Neural cell (in vitro differentiated cells): ENCODE measurements at regions not wholly inside any gene's neighbourhood (a gene's known extent, or its start where the extent isn't known, plus 50 kb on each side); places are given as distances from the start of the nearest gene placed in this dataset.

Experiments used
- H2AFZ ChIP-seq: fragments of 200-600, 300-800 bp; sonication (generic), shearing (Covaris generic); 2 replicates; pipeline ENCODE4 v1.6.0; 2014; ENCODE audit warnings: low read depth, mild to moderate bottlenecking, antibody characterized with exemption, low read length, moderate library complexity
- H3F3A ChIP-seq: fragments of 200-600 bp; shearing (Covaris generic); 2 replicates; pipeline ENCODE4 v1.6.1; 2016; ENCODE audit warnings: mild to moderate bottlenecking, moderate library complexity, mixed read lengths, antibody characterized with exemption, low read length; ENCODE audit not compliant: insufficient read depth, poor library complexity, severe bottlenecking
- H3K27ac ChIP-seq: fragments of 200-600, 300-800 bp; sonication (generic), shearing (Covaris generic); 2 replicates; pipeline ENCODE4 v1.5.1; 2014; ENCODE audit warnings: mild to moderate bottlenecking, low read length, moderate library complexity
- H3K27me3 ChIP-seq: fragments of 300-800, 200-600 bp; sonication (generic), shearing (Covaris generic); 2 replicates; pipeline ENCODE4 v1.6.0; 2014; ENCODE audit warnings: mild to moderate bottlenecking, low read depth, low read length, moderate library complexity; ENCODE audit not compliant: insufficient read depth
- H3K36me3 ChIP-seq: fragments of 300-800, 200-600 bp; sonication (generic), shearing (Covaris generic); 2 replicates; pipeline ENCODE4 v1.5.1; 2014; ENCODE audit warnings: mild to moderate bottlenecking, antibody characterized with exemption, low read length, moderate library complexity; ENCODE audit not compliant: insufficient read depth
- H3K4me2 ChIP-seq: fragments of 300-800, 200-600 bp; sonication (generic), shearing (Covaris generic); 2 replicates; pipeline ENCODE4 v1.6.0; 2014; ENCODE audit warnings: mild to moderate bottlenecking, low read length
- H3K4me3 ChIP-seq: fragments of 300-800, 200-600 bp; sonication (generic), shearing (Covaris generic); 2 replicates; pipeline ENCODE4 v1.5.1; 2014; ENCODE audit warnings: mild to moderate bottlenecking, low read length, moderate library complexity
- H3K79me2 ChIP-seq: fragments of 200-600 bp; shearing (Covaris generic); replicated peaks from 2 replicates; pipeline ENCODE4 v1.6.0; 2014; ENCODE audit warnings: mild to moderate bottlenecking, low read length, moderate library complexity; ENCODE audit not compliant: insufficient read depth
- H3K9ac ChIP-seq: fragments of 300-800, 200-600 bp; sonication (generic), shearing (Covaris generic); 2 replicates; pipeline ENCODE4 v1.6.1; 2016; ENCODE audit warnings: mild to moderate bottlenecking, low read length, mixed read lengths
- H3K9me2 ChIP-seq: fragments of 200-600 bp; shearing (Covaris generic); 2 replicates; pipeline ENCODE4 v1.6.1; 2016; ENCODE audit warnings: mild to moderate bottlenecking, low read length, mixed read lengths; ENCODE audit not compliant: insufficient read depth
- H3K9me3 ChIP-seq: fragments of 200-600, 300-800 bp; sonication (generic), shearing (Covaris generic); 2 replicates; pipeline ENCODE4 v1.6.1; 2016; ENCODE audit warnings: mild to moderate bottlenecking, mixed run types, low read length, moderate library complexity, mixed read lengths
- H4K20me1 ChIP-seq: fragments of 200-600 bp; shearing (Covaris generic); 2 replicates; pipeline ENCODE4 v1.6.1; 2016; ENCODE audit warnings: mild to moderate bottlenecking, mixed run types; ENCODE audit not compliant: insufficient read depth
- CTCF ChIP-seq: fragments of 450-650 bp; IDR thresholded peaks from 2 replicates; pipeline ENCODE4 v1.5.1; 2014; ENCODE audit warnings: antibody characterized with exemption, mild to moderate bottlenecking, moderate library complexity; ENCODE audit not compliant: poor library complexity, severe bottlenecking
- EP300 ChIP-seq: fragments of 450-650 bp; conservative IDR thresholded peaks from 2 replicates; pipeline ENCODE4 v1.6.1; 2014; ENCODE audit warnings: antibody characterized with exemption, mild to moderate bottlenecking, moderate library complexity; ENCODE audit not compliant: poor library complexity, severe bottlenecking
- EZH2 ChIP-seq: fragments of 200-600, 300-800 bp; shearing (Covaris generic), sonication (generic); IDR thresholded peaks from 2 replicates; pipeline ENCODE4 v1.6.1; 2014; ENCODE audit warnings: antibody characterized with exemption, low read length, borderline replicate concordance, mild to moderate bottlenecking; ENCODE audit not compliant: insufficient read depth, poor library complexity, severe bottlenecking
- MXI1 ChIP-seq: fragments of 450-650 bp; conservative IDR thresholded peaks from 2 replicates; pipeline ENCODE4 v1.6.1; 2014; ENCODE audit warnings: antibody characterized with exemption, mild to moderate bottlenecking; ENCODE audit not compliant: poor library complexity, severe bottlenecking
- POLR2AphosphoS5 ChIP-seq: IDR thresholded peaks from 2 replicates; pipeline ENCODE4 v1.6.1; 2012
- RAD21 ChIP-seq: fragments of 450-650 bp; conservative IDR thresholded peaks from 2 replicates; pipeline ENCODE4 v1.6.1; 2014; ENCODE audit warnings: antibody characterized with exemption, mild to moderate bottlenecking, moderate library complexity
- REST ChIP-seq: IDR thresholded peaks from 2 replicates; pipeline ENCODE4 v1.6.1; 2012; ENCODE audit warnings: borderline replicate concordance
- SMC3 ChIP-seq: fragments of 450-650 bp; conservative IDR thresholded peaks from 2 replicates; pipeline ENCODE4 v1.6.1; 2014; ENCODE audit warnings: antibody characterized with exemption, mild to moderate bottlenecking, moderate library complexity; ENCODE audit not compliant: poor library complexity
- TAF1 ChIP-seq: IDR thresholded peaks from 2 replicates; pipeline ENCODE4 v1.6.1; 2012; ENCODE audit warnings: low read depth

GRCh38 chr2:19442731-19443130, 84.3 kb upstream of the OSR1 start:
- no peak overlapping the region for H3K9ac ChIP-seq
- H2AFZ ChIP-seq, result no peak overlapping the region
- H4K20me1 ChIP-seq, result no peaks in the 10 kb centered on the region
- H3K9me3 ChIP-seq, result no peaks in the 10 kb centered on the region
- TF ChIP-seq SMC3 (no peak), REST (no peak), CTCF (no peak), EZH2 (no peak), EP300 (no peak), TAF1 (no peak), RAD21 (no peak)
- no peaks in the 10 kb centered on the region for H3K36me3 ChIP-seq
- no peak overlapping the region for H3K27ac ChIP-seq
- H3K4me2 ChIP-seq, result no peak overlapping the region
- H3K4me3 ChIP-seq, result no peak overlapping the region
- no peaks in the 10 kb centered on the region for H3K9me2 ChIP-seq
- H3K27me3 ChIP-seq, result no peaks in the 10 kb centered on the region
- no peaks in the 10 kb centered on the region for H3K79me2 ChIP-seq
- no peaks in the 10 kb centered on the region for H3F3A ChIP-seq

- no peaks in the 10 kb centered on the region for H4K20me1 ChIP-seq
Measured at GRCh38 chr2:19439081-19439480, 80.7 kb upstream of the OSR1 start.

More at GRCh38 chr2:19439081-19439480, 80.7 kb upstream of the OSR1 start:
- TF ChIP-seq EP300 (no peak), RAD21 (no peak), MXI1 (no peak), CTCF (no peak), SMC3 (no peak), EZH2 (no peak), POLR2AphosphoS5 (no peak), TAF1 (no peak), REST (no peak)
- Histone ChIP-seq H3K27ac (no peak overlapping the region), H2AFZ (no peak overlapping the region), H3K4me2 (no peak overlapping the region), H3F3A (no peaks in the 10 kb centered on the region), H3K79me2 (no peaks in the 10 kb centered on the region), H3K4me3 (no peak overlapping the region), H3K36me3 (no peaks in the 10 kb centered on the region), H3K27me3 (no peaks in the 10 kb centered on the region), H3K9ac (no peak overlapping the region), H3K9me3 (no peaks in the 10 kb centered on the region), H3K9me2 (no peaks in the 10 kb centered on the region)
